GM12874 (cell line): ENCODE measurements at regions not wholly inside any gene's neighbourhood (a gene's known extent, or its start where the extent isn't known, plus 50 kb on each side); places are given as distances from the start of the nearest gene placed in this dataset.

ENCODE experiments used
- TF ChIP-seq, protein P1 (sequence below): IDR thresholded peaks from 2 replicates; pipeline ENCODE4 v1.5.1; 2011; ENCODE audit warnings: low read depth, mild to moderate bottlenecking, control low read depth, low read length, moderate library complexity; ENCODE audit not compliant: insufficient read depth

DNA sequence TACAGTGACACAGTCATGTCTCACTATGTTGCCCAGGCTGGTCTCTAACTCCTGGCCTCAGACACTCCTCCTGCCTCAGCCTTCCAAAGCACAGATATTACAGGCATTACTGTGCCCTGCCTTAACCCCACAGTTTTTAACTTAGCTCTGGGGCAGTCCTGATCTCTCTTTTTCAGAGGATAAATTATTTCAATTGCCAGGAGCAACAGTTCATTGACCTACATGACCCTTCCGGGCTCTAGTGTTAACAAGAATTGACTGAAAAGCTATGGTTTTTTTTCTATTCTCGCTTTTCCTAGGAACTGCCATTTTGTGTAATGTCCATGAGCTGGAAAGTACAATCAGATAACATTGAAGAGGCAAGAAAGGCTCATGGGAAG, 92.8 kb downstream of the HNRNPLL start:
- TF ChIP-seq, protein P1, sequence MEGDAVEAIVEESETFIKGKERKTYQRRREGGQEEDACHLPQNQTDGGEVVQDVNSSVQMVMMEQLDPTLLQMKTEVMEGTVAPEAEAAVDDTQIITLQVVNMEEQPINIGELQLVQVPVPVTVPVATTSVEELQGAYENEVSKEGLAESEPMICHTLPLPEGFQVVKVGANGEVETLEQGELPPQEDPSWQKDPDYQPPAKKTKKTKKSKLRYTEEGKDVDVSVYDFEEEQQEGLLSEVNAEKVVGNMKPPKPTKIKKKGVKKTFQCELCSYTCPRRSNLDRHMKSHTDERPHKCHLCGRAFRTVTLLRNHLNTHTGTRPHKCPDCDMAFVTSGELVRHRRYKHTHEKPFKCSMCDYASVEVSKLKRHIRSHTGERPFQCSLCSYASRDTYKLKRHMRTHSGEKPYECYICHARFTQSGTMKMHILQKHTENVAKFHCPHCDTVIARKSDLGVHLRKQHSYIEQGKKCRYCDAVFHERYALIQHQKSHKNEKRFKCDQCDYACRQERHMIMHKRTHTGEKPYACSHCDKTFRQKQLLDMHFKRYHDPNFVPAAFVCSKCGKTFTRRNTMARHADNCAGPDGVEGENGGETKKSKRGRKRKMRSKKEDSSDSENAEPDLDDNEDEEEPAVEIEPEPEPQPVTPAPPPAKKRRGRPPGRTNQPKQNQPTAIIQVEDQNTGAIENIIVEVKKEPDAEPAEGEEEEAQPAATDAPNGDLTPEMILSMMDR: no peak

DNA sequence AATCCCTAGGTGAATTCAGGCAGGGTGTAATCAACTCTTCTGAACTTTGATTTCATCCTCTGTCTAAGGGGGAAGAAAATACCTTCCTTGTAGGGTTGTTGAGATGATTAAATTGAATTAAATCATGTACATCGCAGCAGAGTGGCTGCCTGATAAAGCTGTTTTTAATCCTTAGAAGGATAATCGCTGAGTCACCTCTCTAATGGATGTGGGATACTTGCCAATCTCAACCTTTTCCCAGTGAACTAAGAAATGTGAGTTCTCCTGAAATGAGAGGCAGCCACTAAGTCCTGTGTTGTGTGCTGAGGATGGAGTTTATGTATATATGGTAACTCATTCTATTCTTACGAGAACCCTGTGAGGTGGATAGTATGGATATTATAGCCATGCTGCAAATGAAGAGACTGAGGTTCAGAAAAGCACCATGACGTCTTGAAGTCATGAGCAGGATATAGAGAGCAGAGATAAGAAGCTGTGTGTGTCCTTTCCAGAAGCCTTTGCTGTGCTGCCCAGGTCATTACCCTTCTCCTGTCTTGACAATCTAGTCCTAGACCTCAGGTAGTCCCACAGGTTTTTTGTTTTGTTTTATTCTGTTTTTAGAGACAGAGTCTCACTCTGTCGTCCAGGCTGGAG, 93.3 kb downstream of the HNRNPLL start:
- TF ChIP-seq, protein P1: no peak

DNA sequence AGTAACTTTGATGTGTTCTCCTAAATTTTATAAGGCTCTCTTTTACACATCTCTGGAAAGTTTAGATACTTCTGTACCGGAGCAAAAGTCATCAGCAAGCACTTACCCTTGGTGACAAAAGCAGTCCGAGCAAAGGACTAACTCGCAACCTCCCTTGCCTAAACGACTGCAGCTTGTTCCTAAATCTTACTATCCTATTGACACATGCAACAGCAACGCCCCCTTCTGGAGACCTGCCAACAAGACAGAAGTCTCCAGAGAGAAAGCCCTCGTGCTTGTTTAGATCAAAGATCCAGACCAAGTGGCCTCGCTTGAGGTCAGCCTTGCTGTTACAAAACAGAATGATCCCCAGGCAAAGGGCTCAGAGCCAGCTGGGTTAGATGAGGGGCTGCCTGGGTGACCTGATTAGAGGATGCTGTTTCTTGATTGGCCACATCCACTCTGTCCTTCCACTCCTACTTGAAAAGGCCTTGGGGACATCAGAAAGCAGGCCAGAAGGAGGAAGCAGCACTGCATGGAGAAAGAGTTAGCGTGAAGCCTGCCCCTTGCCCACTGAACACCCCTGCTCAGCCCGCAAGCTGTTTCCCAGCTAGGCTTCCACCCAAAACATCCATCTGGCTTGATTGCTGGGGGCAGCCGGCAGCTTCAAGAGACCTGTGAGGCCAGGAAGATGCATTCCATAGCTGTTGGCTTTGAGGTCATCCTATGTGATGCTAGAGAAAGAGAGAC, 94.3 kb downstream of the HNRNPLL start:
- TF ChIP-seq, protein P1: peak; percentile 70

DNA sequence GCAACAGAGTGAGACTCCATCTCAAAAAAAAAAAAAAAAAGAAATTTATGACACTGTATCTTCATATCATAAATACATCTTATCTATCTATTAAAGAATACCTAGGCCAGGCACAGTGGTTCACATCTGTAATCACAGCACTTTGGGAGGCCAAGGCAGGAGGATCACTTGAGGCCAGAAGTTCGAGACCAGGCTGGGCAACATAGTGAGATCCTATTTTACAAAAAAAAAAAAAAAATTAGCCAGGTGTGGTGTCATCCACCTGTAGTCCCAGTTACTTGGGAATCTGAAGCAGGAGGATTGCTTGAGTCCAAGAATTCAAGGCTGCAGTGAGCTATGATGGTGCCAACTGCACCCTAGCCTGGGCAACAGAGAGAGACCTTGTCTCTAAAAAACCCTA, 95.0 kb downstream of the HNRNPLL start:
- TF ChIP-seq, protein P1: no peak

DNA sequence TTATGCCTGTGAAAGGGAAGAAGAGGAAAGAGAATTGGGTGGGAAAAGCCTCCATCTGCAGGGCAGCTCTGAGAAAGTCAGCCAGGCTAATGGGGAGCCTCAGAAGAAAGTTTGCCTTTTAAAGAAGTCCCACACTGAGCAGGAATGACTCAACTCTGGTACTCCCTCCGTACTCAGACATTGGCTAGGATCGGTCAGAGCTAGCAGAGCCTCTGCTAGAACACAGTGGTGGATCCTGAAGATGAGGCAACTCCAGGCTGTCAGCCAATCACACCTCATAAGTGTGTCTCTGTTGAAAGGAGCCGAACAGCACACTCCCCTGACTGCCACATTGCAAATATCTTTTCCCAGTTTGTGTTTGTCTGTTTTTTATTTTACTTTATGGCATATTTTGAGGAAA, 96.9 kb downstream of the HNRNPLL start:
- TF ChIP-seq, protein P1: no peak

DNA sequence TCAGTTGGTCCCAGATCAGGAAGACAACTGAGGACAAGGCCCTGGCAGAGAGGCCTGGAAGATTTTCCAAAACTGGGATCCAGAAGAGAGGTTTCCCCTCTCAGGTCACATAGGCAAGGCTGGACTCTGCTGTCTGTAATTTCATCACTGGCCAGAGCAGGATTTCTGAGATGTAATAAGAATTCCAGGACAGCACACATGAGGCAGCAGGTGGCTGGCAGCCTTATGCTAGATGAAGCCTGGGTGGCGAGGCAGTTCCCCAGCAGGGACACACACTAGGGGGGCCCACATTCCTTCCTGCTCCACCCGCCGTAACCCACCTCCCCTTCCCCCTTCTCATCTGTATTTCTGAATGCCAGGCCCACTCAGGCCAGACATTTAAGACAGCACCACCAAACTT, 98.6 kb downstream of the HNRNPLL start:
- TF ChIP-seq, protein P1: no peak

DNA sequence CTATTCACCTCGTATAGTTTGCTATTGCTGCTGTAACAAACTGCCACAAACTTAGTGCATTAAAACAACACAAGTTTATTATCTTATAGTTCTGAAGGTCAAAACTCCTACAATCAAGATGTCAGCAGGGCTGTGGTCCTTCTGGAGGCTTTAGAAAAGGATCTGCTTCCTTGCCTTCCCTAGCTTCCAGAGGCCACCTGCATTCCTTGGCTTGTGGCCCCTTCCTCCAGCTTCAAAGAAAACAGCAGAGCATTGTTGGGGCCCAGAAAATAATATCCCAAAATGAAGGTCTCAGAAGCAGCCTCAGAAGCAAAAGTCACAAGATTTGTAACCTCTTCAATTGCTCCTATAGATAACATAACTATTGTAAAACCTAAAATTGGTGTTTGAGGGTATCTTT, 100.6 kb downstream of the HNRNPLL start:
- TF ChIP-seq, protein P1: no peak
